H9 (cell line): ENCODE measurements at regions not wholly inside any gene's neighbourhood (a gene's known extent, or its start where the extent isn't known, plus 50 kb on each side); places are given as distances from the start of the nearest gene placed in this dataset.

Experiments
- DNase-seq: peaks from one replicate; pipeline ENCODE4 v3.0.0-alpha.2; 2017
- H2AFZ ChIP-seq: one replicate; pipeline ENCODE4 v1.6.1; 2013; ENCODE audit warnings: mild to moderate bottlenecking, low read length, control low read depth, moderate library complexity
- H2AK5ac ChIP-seq: 2 replicates; pipeline ENCODE4 v1.6.1; 2013; ENCODE audit warnings: low read length, control low read depth, mixed read lengths; ENCODE audit not compliant: insufficient read length
- H2BK120ac ChIP-seq: one replicate; pipeline ENCODE4 v1.6.1; 2013; ENCODE audit warnings: low read depth, mild to moderate bottlenecking, low read length, control low read depth, inconsistent platforms; ENCODE audit not compliant: poor library complexity, severe bottlenecking
- H2BK12ac ChIP-seq: 2 replicates; pipeline ENCODE4 v1.6.1; 2013; ENCODE audit warnings: low read length, control low read depth, mixed read lengths, low read depth; ENCODE audit not compliant: insufficient read length
- H2BK15ac ChIP-seq: 2 replicates; pipeline ENCODE4 v1.6.1; 2013; ENCODE audit warnings: low read depth, low read length, control low read depth
- H2BK20ac ChIP-seq: one replicate; pipeline ENCODE4 v1.6.1; 2013; ENCODE audit warnings: low read depth, mild to moderate bottlenecking, low read length, control low read depth, inconsistent platforms; ENCODE audit not compliant: poor library complexity, severe bottlenecking
- H2BK5ac ChIP-seq: 2 replicates; pipeline ENCODE4 v1.6.1; 2013; ENCODE audit warnings: low read length, control low read depth, mixed read lengths; ENCODE audit not compliant: insufficient read length
- H3K14ac ChIP-seq: 2 replicates; pipeline ENCODE4 v1.6.1; 2013; ENCODE audit warnings: low read length, control low read depth; ENCODE audit not compliant: insufficient read depth
- H3K18ac ChIP-seq: 2 replicates; pipeline ENCODE4 v1.6.1; 2013; ENCODE audit warnings: low read depth, mild to moderate bottlenecking, mixed read lengths, low read length, control low read depth; ENCODE audit not compliant: insufficient read length
- H3K23ac ChIP-seq: 2 replicates; pipeline ENCODE4 v1.6.1; 2013; ENCODE audit warnings: low read length, control low read depth, mixed read lengths, low read depth; ENCODE audit not compliant: insufficient read length
- H3K23me2 ChIP-seq: 2 replicates; pipeline ENCODE4 v1.6.1; 2013; ENCODE audit warnings: low read depth, mild to moderate bottlenecking, mixed read lengths, low read length, control low read depth; ENCODE audit not compliant: insufficient read length, poor library complexity, severe bottlenecking
- H3K27ac ChIP-seq: 2 replicates; pipeline ENCODE4 v1.5.1; 2013; ENCODE audit warnings: low read length, control low read depth, mixed read lengths, low read depth; ENCODE audit not compliant: insufficient read length
- H3K27me3 ChIP-seq: 2 replicates; pipeline ENCODE4 v1.6.1; 2013; ENCODE audit warnings: low read length, control low read depth, inconsistent platforms; ENCODE audit not compliant: insufficient read depth
- H3K4ac ChIP-seq: 2 replicates; pipeline ENCODE4 v1.6.1; 2013; ENCODE audit warnings: low read depth, mild to moderate bottlenecking, control low read depth, inconsistent platforms, low read length, moderate library complexity
- H3K4me1 ChIP-seq: 2 replicates; pipeline ENCODE4 v1.6.1; 2013; ENCODE audit warnings: low read length, control low read depth, inconsistent platforms; ENCODE audit not compliant: insufficient read depth
- H3K4me2 ChIP-seq: 2 replicates; pipeline ENCODE4 v1.6.1; 2013; ENCODE audit warnings: low read length, control low read depth, mixed read lengths; ENCODE audit not compliant: insufficient read length, insufficient read depth
- H3K56ac ChIP-seq: 2 replicates; pipeline ENCODE4 v1.6.1; 2013; ENCODE audit warnings: low read depth, mild to moderate bottlenecking, mixed read lengths, low read length, control low read depth; ENCODE audit not compliant: insufficient read length
- H3K79me1 ChIP-seq: 2 replicates; pipeline ENCODE4 v1.6.1; 2013; ENCODE audit warnings: low read depth, mild to moderate bottlenecking, moderate library complexity, low read length, control low read depth, inconsistent platforms; ENCODE audit not compliant: insufficient read depth, poor library complexity, severe bottlenecking
- H3K79me2 ChIP-seq: 2 replicates; pipeline ENCODE4 v1.6.1; 2013; ENCODE audit warnings: low read length, control low read depth, inconsistent platforms; ENCODE audit not compliant: insufficient read depth
- H3K9ac ChIP-seq: 2 replicates; pipeline ENCODE4 v1.6.1; 2013; ENCODE audit warnings: low read length, control low read depth, mixed read lengths; ENCODE audit not compliant: insufficient read length; ENCODE audit errors: extremely low read depth
- H3K9me3 ChIP-seq: one replicate; pipeline ENCODE4 v1.6.1; 2013; ENCODE audit warnings: low read depth, low read length, inconsistent platforms; ENCODE audit not compliant: control insufficient read depth
- H3T11ph ChIP-seq: one replicate; pipeline ENCODE4 v1.6.1; 2013; ENCODE audit warnings: mild to moderate bottlenecking, low read length, control low read depth, inconsistent platforms
- H4K20me1 ChIP-seq: one replicate; pipeline ENCODE4 v1.6.1; 2013; ENCODE audit not compliant: control insufficient read depth, insufficient read length, insufficient read depth
- H4K5ac ChIP-seq: 2 replicates; pipeline ENCODE4 v1.6.1; 2013; ENCODE audit warnings: low read depth, mild to moderate bottlenecking, mixed read lengths, low read length, control low read depth; ENCODE audit not compliant: insufficient read length
- H4K8ac ChIP-seq: replicated peaks from 2 replicates; pipeline ENCODE4 v1.6.1; 2013; ENCODE audit warnings: low read length, control low read depth, mixed read lengths, low read depth; ENCODE audit not compliant: insufficient read length
- H4K91ac ChIP-seq: 2 replicates; pipeline ENCODE4 v1.6.1; 2013; ENCODE audit warnings: low read depth, mild to moderate bottlenecking, moderate library complexity, mixed read lengths, low read length, control low read depth; ENCODE audit not compliant: insufficient read length
- H3K27ac Mint-ChIP-seq, 3 experiments: 2 replicates in 2 of 3; 3 replicates in 1 of 3; pipeline ENCODE4 v1.8.0; 2020 to 2021; ENCODE audit warnings: mixed read lengths in 3 of 3, mild to moderate bottlenecking in 1 of 3, moderate library complexity in 1 of 3
- H3K27me3 Mint-ChIP-seq: 2 replicates; pipeline ENCODE4 v1.8.0; 2021; ENCODE audit warnings: low read depth, mild to moderate bottlenecking, moderate library complexity, mixed read lengths
- H3K36me3 Mint-ChIP-seq, 3 experiments: 2 replicates in 2 of 3; 3 replicates in 1 of 3; pipeline ENCODE4 v1.8.0; 2020 to 2021; ENCODE audit warnings: low read depth in 3 of 3, mixed read lengths in 3 of 3; ENCODE audit not compliant: insufficient read depth in 1 of 3
- H3K4me1 Mint-ChIP-seq, 2 experiments: 2 replicates each; pipeline ENCODE4 v1.8.0; 2020; ENCODE audit warnings: mixed read lengths in 2 of 2
- H3K4me3 Mint-ChIP-seq, 2 experiments: 2 replicates in 1 of 2; 3 replicates in 1 of 2; pipeline ENCODE4 v1.8.0; 2020 to 2021; ENCODE audit warnings: mild to moderate bottlenecking in 2 of 2, mixed read lengths in 2 of 2, moderate library complexity in 1 of 2
- H3K9me3 Mint-ChIP-seq, 2 experiments: 2 replicates in 1 of 2; 3 replicates in 1 of 2; pipeline ENCODE4 v1.8.0; 2020; ENCODE audit warnings: mild to moderate bottlenecking in 2 of 2, mixed read lengths in 2 of 2, moderate library complexity in 1 of 2
- CTCF ChIP-seq: fragments of 200-600 bp; sonication (generic); conservative IDR thresholded peaks from 3 replicates; pipeline ENCODE4 v1.8.0; 2021; ENCODE audit warnings: antibody characterized with exemption, mild to moderate bottlenecking
- WGBS: extraction: QIAGEN DNeasy Blood & Tissue Kit; methylation state at CpG from one replicate; pipeline ENCODE4 v1.1.7; 2013; ENCODE audit warnings: missing lambda C conversion rate, low lambda C conversion rate, mixed read lengths; ENCODE audit not compliant: insufficient read length; ENCODE audit errors: extremely low coverage; 5-methylcytosine and 5-hydroxymethylcytosine counted together

GRCh38 chr7:80380957-80381356 lies 130.9 kb downstream of the GNAT3 start:
- no peaks in the 10 kb centered on the region for H3K79me2 ChIP-seq
- no peak overlapping the region for H2BK12ac ChIP-seq
- WGBS, result no CpG with 5 or more reads among the region's 1 CpG
- no peak overlapping the region for H3K4ac ChIP-seq
- no peak overlapping the region for H2AK5ac ChIP-seq
- H3K27me3 Mint-ChIP-seq, result no peaks in the 10 kb centered on the region
- H3K14ac ChIP-seq, result no peak overlapping the region
- no peak overlapping the region for H3K27ac Mint-ChIP-seq
- no peak overlapping the region for H4K8ac ChIP-seq
- H3K9me3 Mint-ChIP-seq, result peaks cover 5 to 9% of the 10 kb centered on the region in 2 experiments; a peak in 4 of 5 replicates
- H3K27me3 ChIP-seq, result no peaks in the 10 kb centered on the region
- H3K56ac ChIP-seq, result no peak overlapping the region
- no peak overlapping the region for H3K4me3 Mint-ChIP-seq
- no peak overlapping the region for H4K91ac ChIP-seq
- no peak overlapping the region for H2BK15ac ChIP-seq
- peaks cover 0 to 9% (median 0%) of the 10 kb centered on the region in 3 experiments; a peak in 3 of 7 replicates for H3K36me3 Mint-ChIP-seq
- H3K27ac ChIP-seq, result no peak overlapping the region
- H2BK5ac ChIP-seq, result no peak overlapping the region
- H3K23ac ChIP-seq, result no peak overlapping the region
- H2AFZ ChIP-seq, result no peak overlapping the region
- DNase-seq, result no peak
- H3K79me1 ChIP-seq, result no peaks in the 10 kb centered on the region
- no peak overlapping the region for H4K5ac ChIP-seq
- H3K18ac ChIP-seq, result no peak overlapping the region
- H3K23me2 ChIP-seq, result no peaks in the 10 kb centered on the region
- H3K9me3 ChIP-seq, result no peaks in the 10 kb centered on the region
- H3T11ph ChIP-seq, result no peak overlapping the region
- no peak overlapping the region for H2BK20ac ChIP-seq
- H3K4me2 ChIP-seq, result no peak overlapping the region
- H3K9ac ChIP-seq, result no peak overlapping the region
- H4K20me1 ChIP-seq, result no peaks in the 10 kb centered on the region
- TF ChIP-seq CTCF, result no peak
- H3K4me1 Mint-ChIP-seq, result peaks cover 3 to 4% of the 10 kb centered on the region in 2 experiments
- no peak overlapping the region for H2BK120ac ChIP-seq
- no peaks in the 10 kb centered on the region for H3K4me1 ChIP-seq
